ENCODE measurements at regions not wholly inside any gene's neighbourhood (a gene's known extent, or its start where the extent isn't known, plus 50 kb on each side); places are given as distances from the start of the nearest gene placed in this dataset.
"Not testable (repeated sequence)": the region's sequence is repeated elsewhere in the genome, so short reads cannot be mapped to it uniquely, and the experiment has no call there.

- no peak for DNase-seq (ENCODE audit: low spot score)
Observed at GRCh38 chr21:20779321-20779720, 218.9 kb upstream of the NCAM2 start.

- DNase-seq (ENCODE audit: low spot score): no peak
Observed at GRCh38 chr21:20783611-20784010, 214.6 kb upstream of the NCAM2 start.

- no peak for DNase-seq (ENCODE audit: low spot score)
Observed at GRCh38 chr21:20789729-20790500, 208.3 kb upstream of the NCAM2 start.

- no peak for DNase-seq (ENCODE audit: low spot score)
Observed at GRCh38 chr21:20800106-20800505, 198.1 kb upstream of the NCAM2 start.

DNA sequence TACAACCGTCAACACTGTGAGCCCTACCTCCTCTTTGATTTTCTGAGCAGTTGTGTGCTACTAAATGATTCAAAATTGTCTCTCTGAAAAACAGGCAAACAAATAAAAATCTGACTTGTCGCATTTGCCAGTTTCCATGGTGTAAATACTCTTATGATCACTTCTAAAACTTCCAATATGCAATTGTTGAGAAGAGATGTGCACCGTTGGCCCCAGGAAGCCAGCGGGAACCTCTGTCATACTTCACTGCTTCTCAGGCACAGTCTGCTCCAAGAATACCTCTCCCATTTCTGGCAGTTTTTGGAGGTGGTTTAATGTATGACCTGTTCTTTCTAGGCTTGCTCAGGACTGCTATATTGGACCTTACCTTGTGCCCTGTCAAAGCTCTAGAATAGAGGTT lies 196.0 kb upstream of the NCAM2 start:
- DNase-seq (ENCODE audit: low spot score): no peak

- peak; percentile 8 for DNase-seq (ENCODE audit: low spot score)
Observed at GRCh38 chr21:20802631-20803260, 195.5 kb upstream of the NCAM2 start.

DNA sequence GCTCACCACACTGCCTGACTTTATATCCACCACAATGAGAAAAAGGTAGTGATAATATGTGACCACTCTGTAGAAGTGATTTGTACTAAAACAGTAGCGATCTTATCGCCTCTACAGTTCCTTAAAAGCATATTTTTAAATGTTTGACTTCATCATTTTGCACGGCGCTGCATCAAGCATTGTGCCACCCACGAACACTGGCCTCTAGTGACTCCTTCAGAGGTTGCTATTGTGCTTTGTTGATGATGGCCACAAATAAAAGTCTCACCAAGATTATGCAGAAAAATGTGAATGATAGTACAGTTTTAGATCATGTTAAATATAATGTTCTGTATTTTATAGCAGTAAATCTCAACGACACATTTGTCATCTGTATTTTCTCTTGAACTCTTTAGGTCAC lies 186.5 kb upstream of the NCAM2 start:
- DNase-seq (ENCODE audit: low spot score): no peak

GRCh38 chr21:20814090-20814489 lies 184.1 kb upstream of the NCAM2 start:
- DNase-seq (ENCODE audit: low spot score): no peak

- no peak for DNase-seq (ENCODE audit: low spot score)
Observed at GRCh38 chr21:20822666-20823065, 175.5 kb upstream of the NCAM2 start.

DNA sequence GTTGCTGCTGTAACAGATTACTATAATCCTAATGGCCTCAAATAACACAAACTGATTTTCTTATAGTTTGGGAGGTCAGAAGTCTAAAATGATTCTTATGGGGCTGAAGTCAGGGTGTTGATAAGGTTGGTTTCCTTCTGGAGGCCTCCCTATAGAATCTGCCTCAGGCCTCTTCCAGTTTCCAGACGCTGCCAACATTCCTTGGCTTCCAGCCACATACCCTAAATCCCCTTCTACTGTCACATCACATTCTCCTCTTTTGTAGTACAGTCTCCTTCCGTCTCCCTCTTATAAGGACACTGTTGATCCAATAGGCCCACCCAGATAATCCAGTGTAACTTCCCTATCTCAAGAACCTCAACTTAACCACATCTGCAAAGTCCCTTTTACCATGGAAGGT lies 145.3 kb upstream of the NCAM2 start:
- DNase-seq (ENCODE audit: low spot score): no peak

DNA sequence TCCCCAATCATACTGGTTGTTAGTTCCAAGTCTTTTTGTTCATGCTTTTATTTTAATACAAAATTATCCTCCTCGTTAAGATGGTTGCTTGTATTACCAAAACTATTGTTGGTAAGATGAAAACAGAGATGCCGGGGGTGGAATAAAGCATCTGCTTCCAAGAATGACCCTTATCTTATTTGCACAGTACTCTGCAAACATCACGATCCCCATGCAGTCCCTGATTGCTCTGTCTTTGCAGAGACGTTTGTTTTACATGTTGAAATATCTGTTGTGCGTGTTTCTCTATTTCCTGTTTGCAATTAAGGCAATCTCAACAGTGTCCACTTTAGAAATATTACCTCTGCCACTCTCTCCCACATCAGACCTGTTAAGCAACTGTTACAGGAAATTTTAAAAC lies 141.3 kb upstream of the NCAM2 start:
- DNase-seq (ENCODE audit: low spot score): no peak

- DNase-seq (ENCODE audit: low spot score): no peak
Observed at GRCh38 chr21:20874202-20874601, 124.0 kb upstream of the NCAM2 start.

DNA sequence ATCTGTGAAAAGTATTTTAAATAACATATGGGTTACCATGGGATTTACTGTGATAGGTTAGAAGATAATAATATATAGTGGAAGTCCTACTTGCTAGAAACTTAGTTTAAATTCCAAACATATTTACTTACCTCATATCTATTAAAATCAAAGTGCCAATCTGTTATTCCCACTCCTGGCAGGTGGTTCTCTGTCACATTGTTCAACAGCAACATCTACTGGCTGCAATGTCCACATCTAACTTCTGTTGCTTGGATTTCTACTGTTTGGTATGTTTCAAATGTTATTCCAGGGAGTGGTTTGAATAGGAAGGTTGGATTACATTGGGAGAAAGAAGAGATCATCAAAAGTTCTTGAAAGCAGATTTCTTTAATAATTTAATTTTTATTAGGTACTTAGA lies 122.5 kb upstream of the NCAM2 start:
- peak; percentile 10 for DNase-seq (ENCODE audit: low spot score)

- no peak for DNase-seq (ENCODE audit: low spot score)
Observed at GRCh38 chr21:20877976-20878375, 120.2 kb upstream of the NCAM2 start.

DNA sequence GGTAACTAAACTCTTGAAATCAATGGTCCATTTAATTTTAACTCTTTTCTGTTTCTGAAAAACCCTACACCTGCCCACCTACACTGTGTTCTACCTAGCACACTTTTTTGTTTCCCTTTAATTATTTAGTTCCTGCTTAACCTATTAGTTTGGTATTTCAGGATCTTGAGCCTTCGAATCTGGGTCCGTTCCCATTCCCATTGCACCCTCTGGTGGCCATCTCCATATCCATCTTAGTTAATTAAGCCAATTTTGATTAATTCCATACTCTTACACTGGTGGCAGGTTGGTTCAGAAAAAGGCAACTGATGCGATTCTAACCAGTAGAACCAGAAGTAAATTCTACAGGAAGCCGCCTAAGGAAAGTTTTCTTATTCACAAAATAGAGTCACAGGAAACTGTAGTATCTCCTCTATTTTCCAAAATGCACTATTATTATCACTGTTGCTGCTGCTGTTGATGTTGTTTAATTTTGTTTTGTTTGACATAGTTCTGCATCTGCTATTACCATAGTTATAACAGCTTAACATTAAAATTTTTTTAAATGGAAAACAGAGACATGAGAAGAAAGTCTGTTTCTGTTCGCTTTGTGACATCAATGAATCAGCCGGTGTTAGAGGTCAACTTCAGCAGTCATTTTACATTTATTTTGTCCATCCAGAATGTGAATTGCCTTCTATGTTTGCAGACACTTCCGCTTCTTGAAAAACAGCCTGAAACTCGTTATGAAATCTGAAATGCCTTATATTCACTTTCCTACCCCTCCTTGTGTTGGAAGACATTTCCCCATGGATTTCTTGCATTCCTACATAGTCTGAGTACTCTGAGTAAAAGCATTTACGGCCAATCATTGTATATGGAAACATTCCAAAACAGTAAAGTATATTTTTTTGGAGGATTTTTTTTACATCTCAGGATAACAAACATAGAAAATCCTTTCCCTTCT lies 115.5 kb upstream of the NCAM2 start:
- peak; percentile 23 for DNase-seq (ENCODE audit: low spot score)

GRCh38 chr21:20883408-20883800 lies 114.8 kb upstream of the NCAM2 start:
- DNase-seq (ENCODE audit: low spot score): no peak

DNA sequence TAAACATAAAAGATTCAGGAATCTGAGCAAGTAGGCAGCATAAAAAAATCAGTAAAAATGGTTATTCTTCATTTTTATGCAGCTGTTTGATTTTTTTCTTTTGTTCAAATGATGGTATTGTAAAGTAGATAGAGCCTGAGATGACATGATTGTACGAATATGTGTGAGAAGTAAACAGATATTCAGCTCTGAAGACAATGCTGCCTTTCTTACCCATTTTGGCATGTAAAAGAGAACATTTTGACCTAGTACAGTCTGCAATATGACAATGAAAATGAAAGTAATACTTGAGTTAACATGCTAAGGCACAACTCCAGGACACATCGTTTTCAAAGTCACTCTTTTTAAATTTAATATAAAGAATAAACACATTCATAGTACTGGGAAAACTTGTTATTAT lies 95.7 kb upstream of the NCAM2 start:
- peak; percentile 20 for DNase-seq (ENCODE audit: low spot score)

GRCh38 chr21:20902998-20903397 lies 95.2 kb upstream of the NCAM2 start:
- DNase-seq (ENCODE audit: low spot score): no peak

DNA sequence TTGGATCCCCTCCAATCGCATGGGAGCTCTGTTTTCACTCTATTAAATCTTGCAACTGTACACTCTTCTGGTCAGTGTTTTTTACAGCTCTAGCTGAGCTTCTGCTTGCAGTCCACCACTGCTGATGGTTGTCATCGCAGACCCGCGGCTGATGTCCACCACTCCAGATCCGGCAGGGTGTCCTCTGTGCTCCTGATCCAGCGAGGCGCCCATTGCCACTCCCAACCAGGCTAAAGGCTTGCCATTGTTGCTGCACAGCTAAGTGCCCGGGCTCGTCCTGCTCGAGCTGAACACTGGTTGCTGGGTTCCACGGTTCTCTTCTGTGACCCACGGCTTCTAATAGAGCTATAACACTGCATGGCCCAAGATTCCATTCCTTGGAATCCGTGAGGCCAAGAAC lies 70.7 kb upstream of the NCAM2 start:
- not testable (repeated sequence) for DNase-seq (ENCODE audit: low spot score)

- DNase-seq (ENCODE audit: low spot score): no peak
Observed at GRCh38 chr21:20942523-20942922, 55.7 kb upstream of the NCAM2 start.

DNA sequence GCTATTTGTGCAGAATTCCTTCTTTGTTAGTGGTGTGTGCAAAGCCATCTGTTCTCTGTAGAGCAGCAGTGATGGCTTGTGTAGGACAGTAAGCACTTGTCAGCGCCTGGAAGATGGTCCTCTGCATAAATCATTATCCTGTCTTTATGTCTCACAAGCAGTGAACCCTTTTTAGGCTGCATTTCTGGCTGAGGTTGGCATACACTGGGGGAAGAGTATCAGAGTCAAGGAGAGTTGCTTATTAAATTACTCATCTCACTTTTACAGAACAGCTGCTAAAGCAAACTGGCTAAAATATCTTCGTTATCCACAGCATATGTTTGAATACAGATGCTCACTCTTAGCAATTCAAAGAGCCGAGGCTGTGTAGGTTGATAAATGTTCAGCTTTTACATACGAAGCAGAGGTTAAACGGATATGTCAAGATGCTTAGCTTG lies 54.6 kb upstream of the NCAM2 start:
- DNase-seq (ENCODE audit: low spot score): no peak

DNA sequence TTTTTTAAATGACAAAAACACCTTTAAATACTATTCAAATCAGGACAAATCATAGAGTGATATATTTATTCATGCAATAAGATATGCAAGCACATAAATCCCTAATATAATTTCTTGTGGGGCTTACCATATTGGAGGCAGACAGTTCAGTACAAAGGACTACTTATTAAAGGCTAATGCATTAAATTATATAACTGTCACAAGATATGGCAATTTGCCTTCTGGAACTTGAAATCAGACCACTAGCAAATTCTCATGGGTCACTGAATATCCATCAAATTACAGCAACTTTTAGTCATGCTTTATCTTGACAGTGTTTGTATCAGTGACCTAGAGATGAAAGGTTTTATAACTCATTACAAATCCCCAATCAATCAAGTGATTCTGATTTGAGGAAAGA lies 54.1 kb upstream of the NCAM2 start:
- DNase-seq (ENCODE audit: low spot score): no peak

DNA sequence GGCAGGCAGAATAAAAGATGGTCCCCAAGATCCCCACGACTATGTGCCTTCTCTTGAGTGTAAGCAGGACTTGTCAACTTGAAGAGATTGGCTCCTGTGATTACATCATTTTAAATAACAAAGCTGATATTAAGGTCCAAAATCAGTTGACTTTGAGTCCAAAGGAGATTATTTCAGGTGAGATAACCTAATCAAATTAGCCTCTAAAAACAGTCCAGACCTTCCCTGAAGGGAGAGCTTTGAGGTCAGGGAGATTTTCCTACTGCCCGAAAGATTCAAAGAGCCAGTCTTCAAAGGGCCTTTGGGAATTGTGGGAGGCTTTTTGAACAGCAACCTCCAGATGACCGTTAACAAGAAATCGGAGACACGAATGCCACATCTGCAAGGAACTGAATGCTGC lies 51.5 kb upstream of the NCAM2 start:
- DNase-seq (ENCODE audit: low spot score): no peak
